ENCODE measurements at regions not wholly inside any gene's neighbourhood (a gene's known extent, or its start where the extent isn't known, plus 50 kb on each side); places are given as distances from the start of the nearest gene placed in this dataset.

DNA sequence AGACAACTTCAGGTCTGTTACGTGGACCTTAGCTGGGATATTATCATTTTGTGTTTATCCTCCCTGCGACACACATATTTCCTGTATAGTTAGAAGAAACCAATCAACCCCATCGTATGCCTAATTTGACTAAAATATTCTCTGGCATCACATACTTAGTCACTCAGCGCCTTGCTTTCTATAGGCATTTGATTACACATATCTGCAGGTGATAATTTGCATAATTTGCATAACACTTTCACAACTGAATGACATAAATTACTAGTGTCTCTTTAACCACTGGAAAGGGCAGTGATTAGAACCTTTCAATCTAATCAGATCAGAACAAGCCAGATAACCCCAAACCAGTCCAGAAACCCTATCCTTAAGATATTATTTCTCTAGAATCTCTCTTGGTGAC is 390.2 kb downstream of the TLR4 start:
- intact Hi-C loops (cut with micrococcal nuclease; ENCODE audit: unreplicated experiment) (no loop called here), in situ Hi-C loops (cut with MboI) (no loop called here)
- no peaks in the 10 kb centered on the region for H3K4me1 ChIP-seq (ENCODE audit: control insufficient read depth, insufficient read depth, low read length)
- H3K27me3 ChIP-seq (replicated peaks in 1 of 2; ENCODE audit: control insufficient read depth in 2 of 2, insufficient read depth in 2 of 2, low read length in 1 of 2) = no peaks in the 10 kb centered on the region
- CTCF ChIA-PET = no interaction called here
- DNase-seq (ENCODE audit: low read depth, low spot score) (no peak), FAIRE-seq (no peak), ATAC-seq (peak; percentile 56)
- H2AFZ ChIP-seq (ENCODE audit: control insufficient read depth, low read depth, low read length) = no peak overlapping the region
- H3K79me2 ChIP-seq (ENCODE audit: control insufficient read depth, insufficient read depth, low read length) = no peaks in the 10 kb centered on the region
- H3K9ac ChIP-seq (ENCODE audit: control insufficient read depth, insufficient read depth, low read length) = no peak overlapping the region
- TF ChIP-seq BRCA1 (IDR thresholded peaks at IDR 0.05; ENCODE audit: low read depth, low read length) = no peak
- H3K4me2 ChIP-seq (ENCODE audit: control insufficient read depth, insufficient read depth) = no peak overlapping the region
- H3K9me3 ChIP-seq (replicated peaks; ENCODE audit: control insufficient read depth, insufficient read depth, low read length) = no peaks in the 10 kb centered on the region
- WGBS (ENCODE audit: insufficient coverage, insufficient replicate concordance, low lambda C conversion rate, missing lambda C conversion rate) = 0% methylated on average over 4 of the region's 4 CpGs
- BruUV-seq (replicated peaks) = no TSS peak
- no peaks in the 10 kb centered on the region for H3K36me3 ChIP-seq (ENCODE audit: control insufficient read depth in 2 of 2, insufficient read depth in 2 of 2, low read length in 1 of 2)
- RAD21 ChIA-PET (ENCODE audit: unreplicated experiment) = no interaction called here
- H3K4me3 ChIP-seq = no peak overlapping the region
- SMC1A ChIA-PET (ENCODE audit: uncharacterized antibody, unreplicated experiment) = no interaction called here
- POLR2A ChIA-PET = no interaction called here
- no peak overlapping the region for H3K27ac ChIP-seq (ENCODE audit: control insufficient read depth, insufficient read depth)
- no peaks in the 10 kb centered on the region for H4K20me1 ChIP-seq (ENCODE audit: control insufficient read depth, insufficient read depth)

- no peak for DNase-seq (ENCODE audit: low read depth, low spot score)
- SMC1A ChIA-PET (ENCODE audit: uncharacterized antibody, unreplicated experiment) = no interaction called here
- ATAC-seq = no peak
- FAIRE-seq = no peak
- RAD21 ChIA-PET (ENCODE audit: unreplicated experiment) = no interaction called here
- no peak overlapping the region for H3K27ac ChIP-seq (ENCODE audit: control insufficient read depth, insufficient read depth)
- no peaks in the 10 kb centered on the region for H3K27me3 ChIP-seq (replicated peaks in 1 of 2; ENCODE audit: control insufficient read depth in 2 of 2, insufficient read depth in 2 of 2, low read length in 1 of 2)
- H2AFZ ChIP-seq (ENCODE audit: control insufficient read depth, low read depth, low read length) = no peak overlapping the region
- H4K20me1 ChIP-seq (ENCODE audit: control insufficient read depth, insufficient read depth) = no peaks in the 10 kb centered on the region
- H3K4me3 ChIP-seq = no peak overlapping the region
- 0% methylated on average over 3 of the region's 3 CpGs for WGBS (ENCODE audit: insufficient coverage, insufficient replicate concordance, low lambda C conversion rate, missing lambda C conversion rate)
- no peak for TF ChIP-seq YY1 (IDR thresholded peaks at IDR 0.05; ENCODE audit: low read depth, low read length)
- TF ChIP-seq, protein P1, sequence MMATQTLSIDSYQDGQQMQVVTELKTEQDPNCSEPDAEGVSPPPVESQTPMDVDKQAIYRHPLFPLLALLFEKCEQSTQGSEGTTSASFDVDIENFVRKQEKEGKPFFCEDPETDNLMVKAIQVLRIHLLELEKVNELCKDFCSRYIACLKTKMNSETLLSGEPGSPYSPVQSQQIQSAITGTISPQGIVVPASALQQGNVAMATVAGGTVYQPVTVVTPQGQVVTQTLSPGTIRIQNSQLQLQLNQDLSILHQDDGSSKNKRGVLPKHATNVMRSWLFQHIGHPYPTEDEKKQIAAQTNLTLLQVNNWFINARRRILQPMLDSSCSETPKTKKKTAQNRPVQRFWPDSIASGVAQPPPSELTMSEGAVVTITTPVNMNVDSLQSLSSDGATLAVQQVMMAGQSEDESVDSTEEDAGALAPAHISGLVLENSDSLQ (IDR thresholded peaks at IDR 0.05) = no peak
- no peak for TF ChIP-seq BMI1 (IDR thresholded peaks at IDR 0.05; ENCODE audit: borderline replicate concordance)
- TF ChIP-seq SUZ12 (IDR thresholded peaks at IDR 0.05; ENCODE audit: unreplicated experiment) = no peak
- no peak for TF ChIP-seq ZSCAN29 (IDR thresholded peaks at IDR 0.05)
- TF ChIP-seq CHD1 (IDR thresholded peaks at IDR 0.05; ENCODE audit: low read depth, low read length) = no peak
- no peak for TF ChIP-seq RFX5 (IDR thresholded peaks at IDR 0.05; ENCODE audit: low read depth, low read length)
- no peak for TF ChIP-seq ZBED1 (IDR thresholded peaks at IDR 0.05; ENCODE audit: borderline replicate concordance)
- TF ChIP-seq CEBPZ (IDR thresholded peaks at IDR 0.05; ENCODE audit: low read depth, low read length) = no peak
- TF ChIP-seq CREB1 (IDR thresholded peaks at IDR 0.05; ENCODE audit: low read depth) = no peak
- TF ChIP-seq TCF3 (IDR thresholded peaks at IDR 0.05; ENCODE audit: borderline replicate concordance, insufficient read depth, low read depth, low read length) = no peak
- TF ChIP-seq KAT2A (conservative IDR thresholded peaks at IDR 0.05; ENCODE audit: control insufficient read depth, low read depth, low read length) = no peak
- no peak for TF ChIP-seq NBN (IDR thresholded peaks at IDR 0.05)
- TF ChIP-seq RBBP5 (conservative IDR thresholded peaks at IDR 0.05) = no peak
- POLR2A ChIA-PET = no interaction called here
- intact Hi-C loops (cut with micrococcal nuclease; ENCODE audit: unreplicated experiment) = no loop called here
- CTCF ChIA-PET = no interaction called here
- H3K79me2 ChIP-seq (ENCODE audit: control insufficient read depth, insufficient read depth, low read length) = no peaks in the 10 kb centered on the region
- H3K9me3 ChIP-seq (replicated peaks; ENCODE audit: control insufficient read depth, insufficient read depth, low read length) = no peaks in the 10 kb centered on the region
- no peaks in the 10 kb centered on the region for H3K4me1 ChIP-seq (ENCODE audit: control insufficient read depth, insufficient read depth, low read length)
- no peak overlapping the region for H3K9ac ChIP-seq (ENCODE audit: control insufficient read depth, insufficient read depth, low read length)
- H3K36me3 ChIP-seq (ENCODE audit: control insufficient read depth in 2 of 2, insufficient read depth in 2 of 2, low read length in 1 of 2) = no peaks in the 10 kb centered on the region
- in situ Hi-C loops (cut with MboI) = no loop called here
- no TSS peak for BruUV-seq (replicated peaks)
- no peak overlapping the region for H3K4me2 ChIP-seq (ENCODE audit: control insufficient read depth, insufficient read depth)
These were observed 396.6 kb downstream of the TLR4 start for GRCh38 chr9:118100529-118101419.

Data from GM12878 (cell line).